HG02943 (cell line): ENCODE measurements at regions not wholly inside any gene's neighbourhood (a gene's known extent, or its start where the extent isn't known, plus 50 kb on each side); places are given as distances from the start of the nearest gene placed in this dataset.

Experiments used
- ATAC-seq: cut with Tn5 transposase; IDR thresholded peaks from one replicate; pipeline ENCODE4 v1.9.1; 2021; ENCODE audit warnings: mild to moderate bottlenecking, low read depth, moderate library complexity; ENCODE audit not compliant: unreplicated experiment

- ATAC-seq, result no peak
These were observed 131.7 kb upstream of the COL21A1 start for GRCh38 chr6:56378966-56379585.

DNA sequence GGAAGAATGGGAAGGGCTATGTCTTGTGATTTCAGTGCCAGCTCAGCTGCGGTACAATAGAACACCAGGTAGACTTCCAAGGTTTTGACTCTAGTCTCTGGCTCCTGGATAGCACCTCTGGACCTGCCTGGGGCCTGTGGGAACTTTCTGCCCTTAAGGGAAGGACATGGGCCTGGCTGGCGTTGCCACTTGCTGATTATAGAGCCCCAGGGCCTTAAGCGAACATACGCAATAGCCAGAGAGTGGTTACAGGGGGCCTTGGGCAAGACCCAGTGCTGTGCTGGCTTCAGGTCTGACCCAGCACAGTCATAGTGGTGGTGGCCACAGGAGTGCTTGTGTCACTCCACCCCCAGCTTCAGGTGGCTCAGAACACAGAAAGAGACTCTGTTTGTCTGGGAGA, 131.1 kb upstream of the COL21A1 start:
- ATAC-seq, result no peak

DNA sequence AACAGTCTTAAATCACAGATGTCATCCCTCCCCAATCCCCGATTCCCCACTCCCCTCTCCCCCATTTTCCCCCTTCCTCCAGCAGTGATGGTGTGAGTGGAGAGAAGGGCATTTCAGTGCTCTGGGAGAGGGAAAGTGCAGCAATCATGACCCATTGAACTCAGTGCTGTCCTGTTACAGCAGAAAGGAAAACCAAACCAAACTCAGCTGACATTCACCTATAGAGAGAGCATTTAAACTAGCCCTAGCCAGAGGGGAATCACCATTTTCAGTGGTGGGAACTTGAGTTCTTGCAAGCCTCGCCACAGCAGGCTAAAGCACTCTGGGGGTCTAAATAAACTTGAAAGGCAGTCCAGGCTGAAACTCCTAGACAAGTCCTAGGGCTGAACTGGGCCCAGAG, 129.9 kb upstream of the COL21A1 start:
- ATAC-seq, result no peak

DNA sequence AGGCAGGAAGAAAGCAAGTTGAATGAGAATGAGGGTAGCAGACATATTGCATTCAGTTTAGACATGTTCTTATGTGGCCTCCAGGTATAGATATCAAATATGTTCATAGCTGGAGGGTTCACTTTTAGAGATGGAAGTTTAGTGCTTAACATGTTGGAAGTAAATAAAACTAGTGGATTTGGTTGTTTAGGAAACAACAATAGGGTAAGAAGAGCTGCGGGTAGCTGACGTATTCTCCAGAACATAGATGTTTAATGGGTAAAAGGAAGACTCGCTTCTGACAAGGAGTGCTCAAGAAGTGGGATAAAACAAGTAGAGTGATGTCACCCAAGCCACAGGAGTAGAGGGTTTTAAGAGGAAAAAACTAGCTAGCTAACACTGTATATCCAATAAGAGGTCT, 128.4 kb upstream of the COL21A1 start:
- ATAC-seq, result no peak

- no peak for ATAC-seq
These were observed 127.5 kb upstream of the COL21A1 start for GRCh38 chr6:56374841-56375369.

DNA sequence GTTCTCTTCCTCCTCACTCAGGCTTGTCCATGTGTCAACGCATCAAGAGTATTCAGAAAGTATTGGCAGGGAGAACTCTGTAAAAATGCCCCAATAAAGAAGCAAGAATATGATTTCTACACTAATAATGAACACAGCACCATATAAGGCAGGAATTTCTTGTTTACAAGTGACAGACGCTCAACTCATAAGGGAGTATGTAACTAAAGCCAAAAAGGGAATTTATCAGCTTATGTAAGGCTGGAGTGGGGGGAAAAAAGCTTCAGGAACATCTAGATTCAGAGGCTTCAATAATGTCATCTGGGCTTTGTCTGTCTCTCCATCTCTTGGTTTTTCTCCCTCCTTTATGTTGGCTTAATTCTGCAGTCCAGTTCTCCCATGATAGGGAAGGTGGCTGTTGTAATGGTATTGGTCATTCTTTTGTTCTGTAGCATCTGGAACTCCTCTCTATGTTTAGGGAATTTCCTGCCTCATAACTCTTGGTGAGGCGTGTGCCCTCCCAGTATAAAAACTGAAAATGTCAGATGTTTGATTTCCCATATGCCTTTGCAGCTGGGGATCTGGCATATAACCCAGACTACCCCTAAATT, 125.1 kb upstream of the COL21A1 start:
- ATAC-seq, result no peak

GRCh38 chr6:56370561-56371211, 123.3 kb upstream of the COL21A1 start:
- ATAC-seq, result peak; percentile 56

DNA sequence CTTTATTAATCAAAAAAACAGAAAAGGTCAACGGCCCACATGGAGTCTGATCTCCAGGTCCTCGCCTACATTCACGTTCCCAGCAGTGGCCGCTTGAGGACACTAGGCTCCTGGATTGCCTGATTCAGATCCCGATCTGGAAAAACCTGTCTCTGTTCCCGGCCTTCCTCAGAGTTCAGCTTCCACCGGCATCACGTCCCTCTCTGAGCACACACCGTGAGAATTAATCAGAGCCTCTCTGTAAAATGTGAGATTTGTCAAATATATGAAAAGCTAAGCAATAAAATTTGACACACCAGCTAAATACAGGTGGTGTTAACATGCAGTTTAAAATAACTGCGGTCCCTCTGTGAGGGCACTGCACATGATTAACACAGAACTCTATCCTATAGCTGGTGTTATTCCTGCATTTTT, 122.8 kb upstream of the COL21A1 start:
- ATAC-seq, result no peak

GRCh38 chr6:56368491-56368890, 121.1 kb upstream of the COL21A1 start:
- no peak for ATAC-seq

DNA sequence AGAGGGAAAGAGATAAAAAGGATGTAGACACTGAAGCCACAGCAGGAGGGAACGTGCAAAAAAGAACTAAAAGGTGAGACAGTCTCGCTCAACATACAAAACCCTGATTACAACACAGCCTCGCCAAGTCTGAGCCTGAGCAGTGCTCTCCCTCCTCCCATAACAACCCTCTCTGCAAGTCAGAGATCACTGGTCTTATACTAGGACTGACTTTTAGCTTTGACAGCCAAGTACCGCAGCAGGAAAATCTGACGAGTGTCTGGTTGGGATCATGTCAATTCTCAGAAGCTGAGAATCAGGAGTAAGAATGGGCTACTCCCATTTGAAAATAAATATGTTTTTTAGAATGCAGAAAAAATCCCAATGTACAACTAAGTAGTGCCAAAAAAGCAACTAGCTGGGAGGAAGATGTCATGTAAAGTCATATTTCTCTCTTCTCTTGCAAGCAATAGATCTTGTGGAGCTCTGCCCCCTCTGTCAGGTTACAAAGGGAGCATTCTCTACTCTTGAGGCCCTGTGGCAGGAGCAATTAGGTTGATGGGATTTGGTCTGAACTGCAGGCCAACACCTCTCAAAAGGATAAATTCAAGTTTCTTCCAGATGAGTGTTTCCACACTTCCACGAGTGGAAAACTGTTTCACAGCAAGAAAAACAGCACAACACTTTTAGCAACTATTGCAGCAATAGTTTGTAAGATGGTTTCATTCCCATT, 118.9 kb upstream of the COL21A1 start:
- ATAC-seq, result no peak

DNA sequence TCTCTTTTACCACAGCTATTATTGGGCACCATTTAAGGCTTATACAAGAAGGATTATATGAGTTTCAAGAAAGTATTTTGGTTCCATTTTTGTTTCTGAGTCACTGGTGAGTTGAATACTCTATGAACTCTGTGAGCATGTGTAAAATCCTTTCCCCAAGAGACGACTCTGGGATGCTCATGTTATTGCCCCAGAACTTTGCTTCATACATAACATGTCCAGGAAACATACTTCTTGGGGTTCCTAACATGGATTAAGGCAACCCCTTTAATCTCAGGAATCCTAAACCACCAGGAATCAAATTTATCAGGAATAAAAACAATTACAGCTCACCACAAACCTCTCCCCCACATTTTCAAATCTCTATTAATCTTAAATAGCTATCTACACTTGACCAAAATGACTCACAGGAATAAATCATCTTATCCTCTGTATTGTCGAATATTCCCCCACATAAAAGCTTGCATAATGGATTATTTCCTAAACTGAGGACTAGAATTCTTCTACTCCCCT, 117.5 kb upstream of the COL21A1 start:
- ATAC-seq, result no peak

- no peak for ATAC-seq
These were observed 117.0 kb upstream of the COL21A1 start for GRCh38 chr6:56364431-56364826.

DNA sequence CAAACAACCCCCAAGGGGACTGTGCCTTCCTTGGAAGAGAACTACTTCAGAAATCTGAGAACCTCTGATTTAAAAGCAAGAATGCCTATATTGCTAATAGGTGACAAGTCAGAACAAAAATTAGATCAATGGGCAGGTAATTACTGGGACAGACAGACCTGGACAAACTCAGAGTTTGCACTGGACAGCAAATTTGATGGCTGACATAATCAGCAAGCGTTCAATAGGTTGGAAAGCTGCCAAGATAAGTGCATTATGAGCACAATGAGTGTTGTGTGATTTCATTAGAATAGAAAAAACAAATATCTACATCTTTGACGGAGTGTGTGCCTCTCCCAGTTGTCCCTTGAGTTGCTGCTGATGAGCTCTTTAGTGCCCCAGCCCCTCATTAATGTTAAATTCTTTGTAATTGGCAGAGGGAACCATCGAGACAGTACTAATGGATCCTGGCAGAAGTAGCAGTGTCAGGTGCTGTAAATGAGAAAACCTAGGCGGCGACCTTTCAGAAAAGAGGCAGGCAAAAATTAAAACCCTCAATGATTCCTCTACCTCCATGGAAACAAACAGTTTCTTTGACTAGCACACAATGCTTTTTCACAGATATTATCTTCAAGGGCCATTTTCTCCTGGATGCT, 116.5 kb upstream of the COL21A1 start:
- ATAC-seq, result no peak

DNA sequence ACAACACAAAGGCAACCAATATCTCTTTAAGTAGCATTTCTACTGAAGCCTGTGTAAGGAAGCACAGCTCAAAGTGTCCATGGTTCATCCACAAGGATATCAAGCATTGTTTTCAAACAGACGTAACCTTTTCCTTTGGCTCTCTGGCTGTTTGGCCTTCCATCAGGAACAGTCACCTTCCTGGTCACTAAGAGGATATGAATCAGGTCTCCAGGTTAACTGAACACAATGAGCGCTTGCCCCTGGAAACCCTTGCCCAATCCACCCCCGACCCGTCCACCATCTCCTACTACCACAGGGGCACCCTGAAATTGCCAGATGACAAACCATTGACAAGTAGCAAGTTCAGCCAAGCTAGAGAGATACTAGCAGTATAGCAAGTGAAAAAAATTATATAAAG, 114.4 kb upstream of the COL21A1 start:
- ATAC-seq, result no peak

DNA sequence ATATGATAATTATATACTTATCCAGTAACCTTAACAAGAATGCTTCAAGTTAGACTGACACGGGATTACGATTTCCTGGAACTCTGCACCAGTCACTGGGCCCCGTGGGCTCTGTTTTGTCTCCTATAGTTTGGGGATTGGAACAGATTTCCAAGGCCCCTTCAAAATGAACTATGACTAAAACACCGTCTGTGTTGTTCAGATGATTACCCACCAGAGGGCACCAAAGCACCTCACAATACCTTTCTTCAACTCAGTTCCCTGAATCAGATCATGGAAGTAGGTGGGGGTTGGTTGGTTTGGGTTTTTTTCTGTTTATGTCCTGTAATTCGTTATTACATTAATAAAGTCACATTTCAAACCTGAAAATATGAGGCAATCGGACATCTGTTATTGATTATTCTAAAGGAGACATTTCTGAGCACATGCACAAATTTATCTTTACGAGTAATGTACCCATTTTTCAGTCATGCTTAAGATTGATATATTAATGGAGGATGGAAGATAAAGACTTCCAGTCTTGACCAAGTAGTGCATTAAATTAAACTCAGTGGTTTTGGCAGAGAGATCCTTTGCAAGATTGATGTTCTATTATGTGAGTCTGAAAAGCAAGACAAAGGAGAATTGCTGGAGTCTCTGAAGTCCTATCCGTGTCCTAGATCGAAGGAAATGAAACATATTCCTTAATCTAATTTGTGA, 112.0 kb upstream of the COL21A1 start:
- ATAC-seq, result no peak

GRCh38 chr6:56357616-56358373, 110.4 kb upstream of the COL21A1 start:
- ATAC-seq, result no peak

GRCh38 chr6:56356426-56356825, 109.0 kb upstream of the COL21A1 start:
- no peak for ATAC-seq

- ATAC-seq, result no peak
These were observed 106.5 kb upstream of the COL21A1 start for GRCh38 chr6:56353860-56354259.

DNA sequence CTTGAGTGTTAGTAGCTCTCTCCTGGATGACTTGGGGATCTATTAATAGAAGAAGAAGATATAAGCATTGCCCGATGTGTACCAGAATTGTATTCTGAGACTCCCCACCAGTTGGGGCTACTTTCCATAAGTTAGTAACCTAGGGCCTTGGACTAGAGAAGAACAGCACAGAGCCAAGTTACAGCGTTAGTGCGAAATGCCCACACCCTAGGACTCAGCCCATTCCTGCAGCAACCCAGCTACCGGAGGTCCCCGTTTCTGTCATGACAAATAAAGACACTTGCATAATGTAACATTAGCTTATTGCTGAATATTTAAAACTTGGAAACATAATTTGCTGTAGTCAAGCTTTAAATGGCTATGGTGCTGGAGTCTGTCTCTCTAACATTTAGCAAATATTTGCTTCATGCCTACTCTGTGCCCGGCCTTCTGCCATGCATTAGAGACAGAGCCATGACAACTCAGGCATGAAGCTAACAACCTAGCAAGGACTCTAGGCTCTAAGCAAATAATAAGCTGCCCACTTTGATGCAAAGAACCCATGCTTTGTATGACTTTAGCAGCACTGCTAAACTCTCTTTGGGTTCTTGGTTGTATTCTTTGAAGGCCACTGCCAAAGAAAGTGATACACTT, 103.4 kb upstream of the COL21A1 start:
- no peak for ATAC-seq
